Thoracic aorta (tissue), 2 donors: ENCODE measurements at regions not wholly inside any gene's neighbourhood (a gene's known extent, or its start where the extent isn't known, plus 50 kb on each side); places are given as distances from the start of the nearest gene placed in this dataset.

Experiments
- ATAC-seq: fragments of 150-250 bp; one replicate; pipeline ENCODE4 v1.8.0; 2017; ENCODE audit warnings: low read depth; ENCODE audit not compliant: insufficient number of reproducible peaks, low FRiP score
- DNase-seq: peaks from one replicate; pipeline ENCODE4 v3.0.0-alpha.2; 2020; ENCODE audit warnings: low spot score
- H3K27ac ChIP-seq, 2 donors: fragments of 200-600 bp; sonication (generic); 1 replicate in 1 of 2; 2 replicates in 1 of 2; pipeline ENCODE4 v1.5.1; 2016; ENCODE audit warnings: mild to moderate bottlenecking in 2 of 2, moderate library complexity in 2 of 2
- H3K27me3 ChIP-seq: fragments of 200-600 bp; sonication (generic); replicated peaks from 2 replicates; pipeline ENCODE4 v1.6.0; 2016; ENCODE audit warnings: mild to moderate bottlenecking; ENCODE audit not compliant: insufficient read depth
- H3K36me3 ChIP-seq: fragments of 200-600 bp; sonication (generic); one replicate; pipeline ENCODE4 v1.5.1; 2016
- H3K4me1 ChIP-seq, 2 donors: fragments of 200-600 bp; sonication (generic); 1 replicate in 1 of 2; 2 replicates in 1 of 2; pipeline versions ENCODE4 v1.5.1 to v1.6.0; 2016; ENCODE audit warnings: low read depth in 2 of 2, mild to moderate bottlenecking in 1 of 2; ENCODE audit not compliant: control insufficient read depth in 1 of 2
- H3K4me3 ChIP-seq: fragments of 200-600 bp; sonication (generic); 2 replicates; pipeline ENCODE4 v1.5.1; 2016; ENCODE audit warnings: mild to moderate bottlenecking
- H3K9me3 ChIP-seq: fragments of 200-600 bp; sonication (generic); 2 replicates; pipeline ENCODE4 v1.5.1; 2016
- TF ChIP-seq, protein P1 (sequence below): fragments of 200-600 bp; sonication (generic); IDR thresholded peaks from one replicate; pipeline ENCODE4 v1.5.1; 2019; ENCODE audit warnings: antibody characterized with exemption

DNA sequence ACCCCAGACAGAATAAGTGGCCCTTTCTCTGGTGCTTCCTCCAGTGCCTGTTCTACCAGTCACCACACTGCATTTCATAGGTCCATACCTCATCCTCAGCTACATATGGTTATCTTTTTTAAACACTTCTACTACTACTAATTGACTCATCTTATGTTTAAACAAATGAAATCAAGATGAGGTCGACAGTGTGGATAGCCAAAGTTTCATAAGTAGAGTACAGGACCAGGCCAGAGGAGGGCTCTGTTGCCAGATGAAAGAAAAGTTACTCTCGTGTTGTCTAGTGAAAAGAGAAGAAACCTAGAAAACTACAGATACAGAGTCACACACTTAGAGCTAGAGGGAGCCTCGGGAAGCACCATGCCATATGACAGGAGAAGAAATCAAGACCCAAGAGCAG is 296.1 kb downstream of the VPS13C start:
- Histone ChIP-seq H3K4me1 (no peaks in the 10 kb centered on the region), H3K36me3 (no peaks in the 10 kb centered on the region), H3K27ac (no peak overlapping the region), H3K9me3 (no peaks in the 10 kb centered on the region), H3K27me3 (no peaks in the 10 kb centered on the region), H3K4me3 (no peak overlapping the region)
- TF ChIP-seq, protein P1, sequence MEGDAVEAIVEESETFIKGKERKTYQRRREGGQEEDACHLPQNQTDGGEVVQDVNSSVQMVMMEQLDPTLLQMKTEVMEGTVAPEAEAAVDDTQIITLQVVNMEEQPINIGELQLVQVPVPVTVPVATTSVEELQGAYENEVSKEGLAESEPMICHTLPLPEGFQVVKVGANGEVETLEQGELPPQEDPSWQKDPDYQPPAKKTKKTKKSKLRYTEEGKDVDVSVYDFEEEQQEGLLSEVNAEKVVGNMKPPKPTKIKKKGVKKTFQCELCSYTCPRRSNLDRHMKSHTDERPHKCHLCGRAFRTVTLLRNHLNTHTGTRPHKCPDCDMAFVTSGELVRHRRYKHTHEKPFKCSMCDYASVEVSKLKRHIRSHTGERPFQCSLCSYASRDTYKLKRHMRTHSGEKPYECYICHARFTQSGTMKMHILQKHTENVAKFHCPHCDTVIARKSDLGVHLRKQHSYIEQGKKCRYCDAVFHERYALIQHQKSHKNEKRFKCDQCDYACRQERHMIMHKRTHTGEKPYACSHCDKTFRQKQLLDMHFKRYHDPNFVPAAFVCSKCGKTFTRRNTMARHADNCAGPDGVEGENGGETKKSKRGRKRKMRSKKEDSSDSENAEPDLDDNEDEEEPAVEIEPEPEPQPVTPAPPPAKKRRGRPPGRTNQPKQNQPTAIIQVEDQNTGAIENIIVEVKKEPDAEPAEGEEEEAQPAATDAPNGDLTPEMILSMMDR: no peak
- ATAC-seq (no peak), DNase-seq (no peak)

DNA sequence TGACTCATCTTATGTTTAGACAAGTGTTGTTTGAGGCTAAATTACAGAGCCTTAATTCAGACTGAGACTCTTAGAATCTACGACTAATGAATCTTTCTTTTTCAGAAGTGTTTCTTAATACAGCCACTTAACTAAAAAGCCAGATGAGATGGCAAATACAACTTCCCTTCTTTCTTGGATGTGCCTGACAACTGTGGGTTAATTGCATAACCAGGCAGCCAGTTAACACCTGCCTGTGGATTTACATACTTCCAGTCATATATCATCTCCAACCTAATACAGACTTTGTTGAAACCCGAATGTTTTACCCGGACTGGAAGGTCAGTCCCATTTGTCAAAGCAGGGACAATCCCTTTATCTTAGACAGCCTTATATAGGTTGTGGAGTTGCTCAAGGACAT is 297.6 kb downstream of the VPS13C start:
- Histone ChIP-seq H3K27ac (no peak overlapping the region), H3K36me3 (no peaks in the 10 kb centered on the region), H3K4me3 (no peak overlapping the region), H3K9me3 (no peaks in the 10 kb centered on the region), H3K27me3 (no peaks in the 10 kb centered on the region), H3K4me1 (no peaks in the 10 kb centered on the region)
- TF ChIP-seq, protein P1: no peak
- no peak for ATAC-seq
- DNase-seq: no peak

DNA sequence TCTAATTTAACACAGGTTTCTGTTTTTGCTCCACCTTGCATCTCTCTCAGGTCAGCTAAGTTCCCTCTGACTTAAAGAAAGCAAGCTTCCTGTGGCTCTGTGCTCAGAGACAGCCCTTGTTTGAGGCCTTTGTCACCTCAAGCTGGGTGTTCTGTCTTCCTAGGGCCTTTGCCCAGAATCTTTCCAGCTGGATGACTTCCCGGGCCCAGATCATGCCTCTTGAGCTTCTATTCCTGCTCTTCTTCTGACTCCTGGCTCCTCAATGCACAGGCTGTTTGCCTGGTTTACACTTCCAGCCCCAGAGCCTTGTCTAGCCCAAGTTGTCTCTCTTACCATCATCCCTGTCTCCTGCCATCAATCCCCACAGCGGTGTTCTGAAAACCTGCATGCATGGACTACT is 300.6 kb downstream of the VPS13C start:
- Histone ChIP-seq H3K4me1 (no peaks in the 10 kb centered on the region), H3K9me3 (no peaks in the 10 kb centered on the region), H3K4me3 (no peak overlapping the region), H3K27ac (no peak overlapping the region), H3K36me3 (no peaks in the 10 kb centered on the region), H3K27me3 (no peaks in the 10 kb centered on the region)
- DNase-seq: no peak
- TF ChIP-seq, protein P1: no peak
- no peak for ATAC-seq

DNA sequence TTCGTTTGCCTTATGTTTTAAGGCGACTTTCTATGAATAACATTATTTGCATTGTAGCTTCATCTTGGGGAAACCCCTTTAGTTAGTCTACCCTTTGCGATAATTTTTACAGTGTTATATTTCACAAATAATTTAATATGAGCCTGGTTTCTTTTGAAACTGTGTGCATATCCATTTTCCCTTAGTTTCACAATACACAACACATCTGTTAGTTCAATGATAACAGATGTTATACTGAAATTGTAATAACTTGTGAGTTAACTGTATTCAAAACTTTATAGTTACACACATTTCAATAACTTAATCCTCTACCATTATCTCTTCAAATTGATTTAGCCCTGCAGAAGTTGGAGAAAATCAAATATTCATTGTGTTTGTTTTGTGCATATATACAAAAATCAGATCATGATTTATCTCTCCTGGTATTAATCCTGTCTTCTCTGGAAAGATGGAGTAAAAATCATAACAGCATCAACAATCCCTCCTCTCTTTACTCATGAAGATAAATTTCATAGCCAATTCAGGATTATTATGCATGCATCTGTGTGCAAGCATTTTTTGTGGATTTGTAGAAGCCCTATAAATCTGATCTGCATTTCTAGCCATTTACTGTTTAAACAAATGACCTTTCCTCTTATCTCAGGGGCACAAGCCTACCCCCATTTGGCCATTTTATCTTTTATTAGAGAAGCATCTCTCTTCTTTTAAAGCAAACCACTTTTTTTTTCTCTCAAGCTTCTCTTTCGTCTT is 304.0 kb downstream of the VPS13C start:
- Histone ChIP-seq H3K36me3 (no peaks in the 10 kb centered on the region), H3K27ac (no peak overlapping the region), H3K4me1 (no peaks in the 10 kb centered on the region), H3K27me3 (no peaks in the 10 kb centered on the region), H3K9me3 (no peaks in the 10 kb centered on the region), H3K4me3 (no peak overlapping the region)
- ATAC-seq (no peak), DNase-seq (no peak)
- TF ChIP-seq, protein P1: no peak

DNA sequence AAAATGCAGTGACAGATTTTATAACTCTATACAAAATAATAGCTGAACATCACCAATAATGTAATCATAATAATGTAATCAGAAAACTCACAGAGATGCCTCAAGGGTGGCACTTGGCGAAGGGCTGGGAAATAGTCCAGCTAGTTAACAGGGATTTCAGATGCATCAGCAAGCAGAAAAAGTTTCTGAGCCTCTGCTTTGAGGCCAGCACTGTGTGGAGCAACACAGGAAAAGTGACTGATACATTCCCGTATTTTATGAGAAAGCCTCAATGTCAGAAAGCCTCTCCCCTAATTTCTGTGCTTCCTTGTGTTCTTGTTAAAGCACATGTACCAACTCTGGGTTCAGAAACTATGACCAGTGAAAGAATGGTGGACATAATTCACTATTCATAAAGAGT is 304.8 kb downstream of the VPS13C start:
- TF ChIP-seq, protein P1: no peak
- no peak for DNase-seq
- Histone ChIP-seq H3K27ac (no peak overlapping the region), H3K4me1 (no peaks in the 10 kb centered on the region), H3K36me3 (no peaks in the 10 kb centered on the region), H3K4me3 (no peak overlapping the region), H3K9me3 (no peaks in the 10 kb centered on the region), H3K27me3 (no peaks in the 10 kb centered on the region)
- ATAC-seq: no peak
